ENCODE measurements at regions not wholly inside any gene's neighbourhood (a gene's known extent, or its start where the extent isn't known, plus 50 kb on each side); places are given as distances from the start of the nearest gene placed in this dataset.

- Histone ChIP-seq H3K14ac (ENCODE audit: insufficient read length) (no peak overlapping the region), H4K8ac (ENCODE audit: extremely low read depth, insufficient read depth, low read length) (no peak overlapping the region), H2BK15ac (ENCODE audit: low read length) (no peak overlapping the region), H2BK20ac (ENCODE audit: low read length) (no peak overlapping the region), H2AFZ (ENCODE audit: low read length) (no peak overlapping the region), H3K27ac (ENCODE audit: low read depth, low read length) (no peak overlapping the region), H4K20me1 (replicated peaks in 1 of 2; ENCODE audit: control insufficient read depth in 1 of 2, insufficient read depth in 2 of 2, low read length in 2 of 2) (no peaks in the 10 kb centered on the region), H3K4me3 (ENCODE audit: extremely low read depth in 1 of 4, insufficient read depth in 2 of 4, low read depth in 3 of 4, low read length in 4 of 4) (no peak overlapping the region), H3K4ac (replicated peaks; ENCODE audit: insufficient read length, low read depth, low read length) (no peak overlapping the region), H3K4me1 (replicated peaks in 1 of 4; ENCODE audit: control insufficient read depth in 3 of 4, insufficient read depth in 4 of 4, low read length in 3 of 4) (no peaks in the 10 kb centered on the region), H3K4me2 (ENCODE audit: insufficient read depth in 1 of 2, low read depth in 2 of 2, low read length in 2 of 2) (no peak overlapping the region), H3K79me2 (ENCODE audit: control insufficient read depth in 1 of 2, insufficient read depth in 2 of 2, low read length in 2 of 2) (no peaks in the 10 kb centered on the region), H3K23ac (ENCODE audit: insufficient read length) (no peak overlapping the region), H3K36me3 (ENCODE audit: control insufficient read depth in 2 of 4, insufficient read depth in 4 of 4, low read length in 3 of 4) (no peaks in the 10 kb centered on the region), H3K56ac (replicated peaks; ENCODE audit: insufficient read length, low read depth, low read length) (no peak overlapping the region), H3K27me3 (replicated peaks in 1 of 4; ENCODE audit: control insufficient read depth in 3 of 4, extremely low read depth in 1 of 4, insufficient read depth in 3 of 4, low read length in 3 of 4) (no peaks in the 10 kb centered on the region), H2BK120ac (replicated peaks; ENCODE audit: low read depth, low read length) (no peak overlapping the region), H2AK5ac (ENCODE audit: low read depth, low read length) (no peak overlapping the region), H4K91ac (replicated peaks; ENCODE audit: insufficient read length, low read length) (no peak overlapping the region), H3K9ac (replicated peaks in 1 of 4; ENCODE audit: extremely low read depth in 1 of 4, low read depth in 3 of 4, low read length in 3 of 4) (no peak overlapping the region), H4K5ac (ENCODE audit: insufficient read length, low read depth, low read length) (no peak overlapping the region), H3K9me3 (ENCODE audit: insufficient read depth in 2 of 2, low read depth in 1 of 2, low read length in 1 of 2) (no peaks in the 10 kb centered on the region), H3K79me1 (ENCODE audit: low read depth, low read length) (no peaks in the 10 kb centered on the region), H2BK5ac (ENCODE audit: low read depth, low read length) (no peak overlapping the region), H2BK12ac (ENCODE audit: low read depth, low read length) (no peak overlapping the region), H3K18ac (ENCODE audit: extremely low read depth, low read length) (no peak overlapping the region), H3K23me2 (ENCODE audit: low read depth, low read length) (no peaks in the 10 kb centered on the region)
- FAIRE-seq (no peak), DNase-seq (ENCODE audit: low read depth in 1 of 2, low spot score in 2 of 2) (no peak)
- ChIA-PET POLR2A (ENCODE audit: partially characterized antibody) (no interaction called here), CTCF (ENCODE audit: partially characterized antibody) (interaction anchor here (0.7 kb wide), 1 partner anchor 276 kb away, joined by 3 read pairs; no protein-coding TSS in a partner anchor)
- WGBS, 2 experiments (ENCODE audit: extremely low coverage in 1 of 2, insufficient coverage in 1 of 2, insufficient read length in 1 of 2, insufficient replicate concordance in 2 of 2, low coverage in 1 of 2, low lambda C conversion rate in 2 of 2, missing lambda C conversion rate in 1 of 2), result 88% methylated on average over 8 of the region's 8 CpGs; no CpG with 5 or more reads in 1 of the 2 experiments
- no peak for TF ChIP-seq SRF (IDR thresholded peaks at IDR 0.05; ENCODE audit: low read depth, low read length)
- no peak for TF ChIP-seq MAFK (IDR thresholded peaks at IDR 0.05; ENCODE audit: low read depth, low read length)
- no peak for TF ChIP-seq CREB1 (IDR thresholded peaks at IDR 0.05)
Measured at GRCh38 chr3:76310089-76310488, 524.7 kb upstream of the ZNF717 start.

Measured in H1 (cell line).